Medulla oblongata (tissue), 1 donor: ENCODE measurements at regions not wholly inside any gene's neighbourhood (a gene's known extent, or its start where the extent isn't known, plus 50 kb on each side); places are given as distances from the start of the nearest gene placed in this dataset.
A peak's percentile ranks its signal among the peaks of the same experiment; 100 is the strongest.

Source experiments
- DNase-seq: peaks from one replicate; pipeline ENCODE4 v3.0.0-alpha.2; 2015; ENCODE audit errors: extremely low spot score

- no peak for DNase-seq
Observed at GRCh38 chr5:135248801-135249231, 150.2 kb downstream of the MACROH2A1 start.

DNA sequence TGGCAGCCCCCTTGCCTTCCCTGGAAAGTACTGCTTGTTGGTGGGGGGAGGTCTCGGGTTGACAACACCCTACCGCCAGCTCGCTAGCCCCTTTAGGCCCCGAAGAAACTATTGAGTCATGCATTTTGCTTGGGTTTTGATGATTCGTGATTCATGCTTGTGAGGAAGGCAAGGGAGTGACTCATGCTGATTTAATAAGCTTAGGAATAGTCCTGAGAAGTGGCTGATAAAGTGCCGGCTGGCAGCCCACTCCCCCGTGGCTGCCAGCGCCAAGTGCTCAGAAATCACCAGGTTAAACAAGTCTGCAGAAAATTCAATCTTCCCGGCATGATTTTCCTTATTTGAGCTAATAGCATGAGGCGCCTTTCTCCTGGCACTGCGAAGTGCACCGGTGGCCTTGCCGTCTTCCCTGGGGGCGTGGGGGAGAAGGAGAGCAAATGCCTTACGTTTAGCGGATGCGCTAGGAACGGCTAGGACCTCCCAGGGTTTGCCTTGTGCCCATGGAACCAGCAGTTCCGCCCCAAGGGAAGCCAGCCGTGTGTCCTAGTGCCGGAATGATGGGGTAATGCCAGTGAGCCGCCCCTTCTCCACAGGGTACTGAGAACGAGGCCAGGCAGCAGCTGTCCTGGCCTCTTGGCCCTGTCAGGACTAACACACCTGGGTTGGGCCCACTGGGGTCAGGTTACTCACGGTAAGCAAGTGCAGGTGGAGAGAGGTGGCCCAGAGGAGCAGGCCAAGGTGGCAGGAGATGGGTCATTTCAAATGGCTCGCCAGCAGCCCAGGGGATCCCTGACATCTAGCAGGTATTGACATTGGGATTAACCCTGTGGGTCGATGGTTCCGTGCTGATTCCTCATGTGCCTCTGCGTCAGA, 151.9 kb downstream of the MACROH2A1 start:
- no peak for DNase-seq

DNA sequence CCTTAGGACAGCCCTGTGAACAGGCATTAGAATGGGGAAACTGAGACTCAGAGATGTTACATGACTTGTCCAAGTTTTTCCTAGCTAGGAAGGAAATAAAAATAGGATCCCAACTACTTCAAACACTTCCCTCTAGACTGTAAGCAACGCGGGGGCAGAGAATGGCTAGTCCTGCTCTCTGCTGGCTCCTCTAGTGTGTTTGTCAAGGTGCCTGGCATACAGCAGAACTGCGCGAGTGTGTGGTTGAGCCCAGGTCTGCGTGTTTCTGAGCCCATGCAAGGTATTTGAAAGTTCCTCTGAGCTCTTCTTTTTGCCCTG, 152.5 kb downstream of the MACROH2A1 start:
- no peak for DNase-seq

DNA sequence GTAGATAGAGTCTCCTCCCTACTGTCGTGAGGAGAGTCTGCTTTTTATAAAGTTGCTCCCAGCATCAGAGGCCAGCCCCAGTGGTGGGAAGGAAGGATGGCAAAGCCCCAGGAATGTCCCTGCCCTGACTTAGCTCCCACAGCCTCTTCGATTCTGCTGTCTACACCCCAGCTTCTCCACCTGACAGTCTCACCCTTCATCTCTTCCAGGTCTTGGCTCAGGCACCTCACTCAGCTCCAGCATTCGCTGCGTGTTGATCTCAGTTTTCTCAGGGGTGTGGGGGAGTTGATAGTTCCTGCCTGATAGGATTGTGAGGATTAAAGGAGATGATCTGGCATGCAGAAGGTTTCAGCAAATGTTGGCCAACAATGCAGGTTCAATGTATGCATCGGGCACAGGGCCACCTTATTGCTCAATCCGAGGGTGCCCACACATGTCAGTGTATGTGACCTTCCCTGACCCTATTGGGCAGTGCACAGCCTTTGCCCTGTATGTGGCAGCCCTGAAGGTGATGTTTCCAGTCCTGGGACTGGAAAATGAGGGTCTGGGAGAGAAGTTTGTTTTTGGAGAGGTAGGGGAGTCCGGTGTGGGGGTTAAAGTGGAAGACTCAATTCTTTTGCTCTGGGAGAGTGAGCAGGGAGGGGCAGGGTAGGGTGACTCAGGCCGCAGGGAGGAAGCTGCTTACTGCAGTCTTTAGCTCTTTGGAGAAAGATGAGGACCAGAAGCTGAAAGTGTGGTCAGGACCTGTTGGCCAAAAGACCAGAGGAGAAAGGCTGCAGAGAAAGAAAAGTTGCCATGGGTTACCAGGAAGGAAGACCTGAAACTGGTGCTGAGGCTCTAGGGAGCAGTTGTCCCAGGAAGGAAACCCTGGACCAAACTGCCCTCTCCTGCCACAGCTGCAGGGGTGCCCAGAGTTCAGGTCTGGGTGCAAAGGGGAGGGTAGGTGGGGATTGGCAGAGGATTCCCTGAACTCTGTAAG, 153.2 kb downstream of the MACROH2A1 start:
- no peak for DNase-seq

- DNase-seq = no peak
Observed at GRCh38 chr5:135244620-135245021, 154.4 kb downstream of the MACROH2A1 start.

DNA sequence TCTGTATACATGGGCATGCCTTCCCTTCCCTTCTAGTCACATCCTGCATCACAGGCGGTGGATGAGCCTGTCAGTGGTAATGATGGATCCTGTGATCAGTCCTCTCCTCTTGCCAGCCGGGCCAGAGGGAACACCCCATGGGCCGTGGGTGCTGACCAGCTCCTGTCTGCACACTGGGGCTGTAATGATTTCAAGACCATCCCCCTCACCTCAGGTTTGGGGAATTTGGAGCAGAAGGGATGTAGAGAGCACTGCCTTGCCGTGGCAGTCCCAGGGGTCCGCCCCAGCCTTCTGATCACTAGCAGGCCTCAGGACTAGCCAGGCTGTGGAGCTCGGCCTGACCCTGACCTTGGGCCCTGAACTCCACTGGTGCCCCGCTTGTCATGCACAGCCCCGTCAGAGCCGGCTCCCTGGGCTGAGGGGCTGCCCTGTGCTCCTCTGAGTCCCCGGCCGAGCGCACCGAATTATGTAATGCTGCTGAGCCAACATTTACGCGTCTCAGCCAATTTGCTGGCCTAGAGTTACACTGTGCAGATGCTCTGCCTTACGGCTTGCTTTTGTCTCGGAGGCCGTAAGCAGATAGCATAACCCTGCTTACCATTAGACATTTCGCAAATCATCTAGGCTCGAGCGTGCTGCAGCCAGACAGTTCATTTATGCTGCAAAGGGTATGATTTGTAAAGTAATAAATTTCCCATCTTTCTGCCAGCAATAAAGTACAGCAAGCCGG, 155.3 kb downstream of the MACROH2A1 start:
- no peak for DNase-seq

DNA sequence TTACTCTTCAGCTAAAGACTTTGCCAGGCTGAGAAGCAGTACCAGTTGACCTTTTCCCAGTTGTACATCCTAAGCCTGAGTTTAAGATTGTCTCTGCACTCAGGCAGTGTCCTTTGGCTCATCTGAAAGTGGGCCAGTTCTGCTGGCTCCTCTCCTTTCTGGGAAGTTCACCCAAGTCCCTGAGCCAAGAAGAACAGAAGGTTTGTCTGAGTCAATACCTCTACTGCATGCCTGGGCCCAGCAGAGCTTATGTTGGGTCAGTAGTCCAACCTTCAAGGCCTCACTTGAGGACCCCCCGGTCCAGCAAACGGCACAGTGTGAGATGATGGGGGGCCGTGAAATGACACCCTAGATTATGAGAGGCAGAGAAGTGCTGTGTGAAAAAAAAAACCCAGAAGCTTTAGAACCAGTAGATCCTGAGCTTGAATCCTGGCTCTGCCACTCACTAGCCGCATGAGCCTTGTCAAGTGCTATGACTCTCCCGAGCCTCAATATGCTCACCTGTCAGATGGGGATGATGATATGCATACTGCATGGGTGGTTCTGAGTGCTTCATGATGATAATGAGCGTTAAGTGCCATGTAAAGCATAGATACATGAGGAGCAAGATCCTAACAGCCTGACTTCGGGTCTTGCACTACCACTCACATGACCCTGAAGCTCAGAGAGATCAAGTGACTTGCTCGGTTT, 156.0 kb downstream of the MACROH2A1 start:
- peak; percentile 75 for DNase-seq

- no peak for DNase-seq
Observed at GRCh38 chr5:135242021-135242865, 156.8 kb downstream of the MACROH2A1 start.

DNA sequence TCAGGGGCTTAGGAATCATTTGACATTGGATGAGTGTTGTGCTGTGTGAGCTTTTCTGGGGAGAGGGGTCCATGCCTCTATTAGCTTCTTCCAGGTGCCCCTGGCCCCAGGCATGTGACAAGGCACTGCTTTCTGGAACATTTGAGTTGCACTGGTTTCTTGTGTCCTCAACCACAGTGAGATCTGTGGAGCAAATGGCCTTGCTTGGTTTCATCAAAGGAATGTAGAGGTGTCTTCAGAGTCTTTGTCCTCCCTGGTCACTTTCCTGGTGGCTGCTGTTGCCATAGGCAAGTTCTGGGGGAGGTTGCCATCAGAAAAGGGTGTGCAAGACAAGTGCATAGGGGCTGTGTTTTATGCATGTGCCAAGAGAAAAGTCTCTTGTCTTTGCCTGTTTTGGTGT, 157.5 kb downstream of the MACROH2A1 start:
- DNase-seq = no peak

DNA sequence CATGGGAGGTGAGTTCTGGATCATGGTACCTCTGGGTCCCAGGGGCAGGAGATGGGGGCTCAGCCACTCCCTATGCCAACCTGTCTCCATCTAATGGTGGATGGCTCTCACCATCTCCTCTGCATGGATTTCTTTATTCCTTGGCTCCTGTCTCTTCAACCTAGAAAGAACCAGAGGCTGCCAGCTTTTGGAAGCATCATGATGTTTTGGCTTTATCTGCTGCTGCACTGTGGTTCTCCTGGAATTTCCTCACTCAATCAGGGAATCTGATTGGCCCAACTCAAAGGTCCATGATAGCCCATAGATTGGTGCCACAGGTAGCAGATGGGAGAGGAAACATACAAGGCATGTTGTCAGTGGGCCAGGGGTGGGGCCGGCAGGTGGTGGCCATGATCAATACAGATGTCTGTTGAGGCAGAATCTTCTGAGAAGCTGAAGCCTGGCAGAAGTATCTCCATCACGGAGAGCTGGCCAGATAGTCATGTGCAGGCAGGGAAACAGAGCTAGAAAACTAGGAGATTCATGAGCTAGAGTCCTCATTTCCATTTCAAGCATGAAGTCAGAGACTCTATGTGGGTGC, 158.2 kb downstream of the MACROH2A1 start:
- no peak for DNase-seq

DNA sequence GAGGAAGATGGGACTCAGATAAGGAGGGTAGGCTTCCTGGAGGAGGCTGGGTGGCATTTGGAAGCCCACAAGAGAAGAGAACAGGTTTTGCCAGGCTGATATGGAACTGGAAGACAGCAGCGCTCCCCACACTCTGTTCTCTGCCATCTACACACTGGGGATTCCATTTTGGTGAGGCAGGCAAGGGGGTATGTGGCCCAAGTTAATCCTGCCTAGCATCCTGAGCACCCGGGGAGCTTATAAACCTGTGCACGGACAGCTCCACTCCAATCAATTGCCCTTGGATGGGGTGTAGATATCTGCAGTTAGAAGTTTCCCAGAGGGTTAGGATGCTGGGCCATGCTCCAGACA, 158.8 kb downstream of the MACROH2A1 start:
- no peak for DNase-seq

DNA sequence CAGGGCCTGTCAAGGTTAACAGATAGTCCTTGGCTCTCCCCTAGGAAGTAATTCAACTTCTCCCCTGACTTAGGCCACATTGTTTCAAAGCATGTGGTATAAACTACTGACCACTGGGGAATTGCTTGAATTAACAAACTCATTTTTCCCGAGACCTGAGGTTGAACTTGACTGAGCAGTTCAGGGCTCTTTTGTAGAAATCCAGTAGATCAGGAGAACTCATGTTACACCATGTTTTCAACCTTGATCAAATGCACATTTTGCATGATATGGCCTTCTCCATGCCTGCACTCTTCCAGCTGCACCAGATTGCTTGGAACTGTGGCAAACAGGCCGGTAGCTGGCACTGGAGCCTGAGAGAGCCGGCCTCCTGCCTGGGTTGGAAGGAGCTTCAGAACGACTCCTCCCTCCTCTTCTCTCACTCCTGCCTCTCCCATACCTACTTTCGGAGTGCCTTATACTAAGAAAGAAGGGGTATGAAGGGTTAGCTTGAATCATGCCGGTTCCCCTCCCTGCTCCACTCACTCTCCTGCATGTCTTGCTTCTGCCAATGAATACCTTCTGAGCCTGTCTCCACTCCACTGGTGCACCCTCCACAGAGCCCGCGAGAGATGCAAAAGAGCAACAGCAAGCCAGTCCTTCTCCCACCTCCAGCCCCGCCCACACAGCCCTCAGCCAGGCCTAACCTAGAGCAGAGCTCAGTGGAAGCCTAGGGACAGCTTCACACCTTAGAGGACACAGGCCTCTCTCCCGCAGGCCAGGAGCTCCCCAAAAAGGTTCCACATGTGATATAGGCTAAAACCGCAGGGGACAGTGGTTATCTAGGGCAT, 159.4 kb downstream of the MACROH2A1 start:
- no peak for DNase-seq

- no peak for DNase-seq
Observed at GRCh38 chr5:135238622-135239452, 160.2 kb downstream of the MACROH2A1 start.

GRCh38 chr5:135237748-135238103, 161.3 kb downstream of the MACROH2A1 start:
- DNase-seq = no peak

DNA sequence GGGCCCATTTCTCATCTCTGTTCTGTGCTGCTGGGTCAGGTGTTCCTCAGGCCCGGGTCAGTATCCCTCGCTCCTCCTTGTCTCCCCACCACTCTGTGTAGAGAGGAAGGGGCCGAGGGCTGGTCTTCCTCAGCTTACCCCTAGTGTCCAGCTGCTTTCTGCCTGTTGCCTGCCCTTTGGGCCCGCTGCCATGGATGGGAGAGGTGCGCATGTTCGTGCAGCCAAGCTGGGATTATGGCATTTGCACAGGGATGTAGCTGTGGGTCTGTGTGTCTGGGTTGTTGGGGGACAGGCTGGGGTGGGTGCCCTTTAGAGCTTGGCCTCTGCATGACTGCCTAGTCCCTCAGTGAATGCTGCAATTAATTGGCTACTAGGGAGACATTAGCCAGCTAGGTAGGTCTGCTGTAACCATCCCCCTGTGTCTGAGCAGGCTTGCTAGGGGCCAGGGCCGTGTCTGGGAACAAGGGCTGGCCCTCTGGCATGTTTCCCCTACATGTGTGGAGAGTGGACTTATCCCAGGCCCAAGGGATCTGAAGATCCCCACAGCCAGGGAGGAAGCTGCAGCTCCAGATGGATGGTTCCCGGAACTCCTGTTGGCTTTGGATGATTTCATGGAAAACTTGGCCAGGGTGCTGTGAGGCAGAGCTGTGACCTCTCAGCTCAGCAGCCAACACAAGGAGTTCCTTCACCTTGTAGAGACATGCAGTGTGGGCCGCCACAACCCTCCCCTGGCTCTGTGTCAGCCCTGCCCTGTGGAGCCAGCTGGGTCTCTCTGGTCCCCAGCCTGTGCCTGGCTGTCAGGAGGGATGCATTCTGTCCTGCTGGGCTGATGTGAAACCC, 161.9 kb downstream of the MACROH2A1 start:
- no peak for DNase-seq

DNA sequence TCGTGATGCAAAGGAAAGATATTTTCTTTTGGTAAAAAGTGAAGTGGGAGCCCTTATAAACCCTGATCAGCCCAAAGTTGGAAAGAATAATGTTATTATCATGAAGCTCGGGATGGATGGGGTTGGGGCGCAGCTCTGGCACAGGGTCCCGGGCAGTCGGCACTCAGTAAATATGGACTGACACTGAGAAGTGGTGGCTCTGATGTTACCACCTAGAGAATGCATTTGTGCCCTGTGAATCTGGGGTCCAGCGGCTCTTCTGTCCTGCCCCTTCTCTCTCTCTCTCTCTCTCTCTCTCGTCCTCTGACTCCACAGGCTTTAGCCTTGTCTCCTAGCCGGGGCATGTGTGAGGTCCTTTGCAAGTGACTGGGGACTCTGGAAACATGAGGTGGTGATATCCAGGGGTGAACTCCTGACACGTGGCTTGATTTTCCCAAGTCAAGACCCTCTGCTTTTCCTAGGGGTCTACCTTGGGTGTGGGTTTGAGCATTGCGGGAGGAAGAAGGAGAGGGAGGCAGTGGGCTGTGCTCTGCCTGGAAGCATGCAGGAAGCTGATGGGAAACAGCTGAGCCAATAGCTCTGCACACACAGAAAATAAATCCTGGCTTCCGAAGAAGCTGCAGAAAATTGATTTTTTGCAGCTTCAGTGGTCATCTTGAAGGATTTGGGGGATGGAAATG, 162.7 kb downstream of the MACROH2A1 start:
- no peak for DNase-seq
